ENCODE measurements at regions not wholly inside any gene's neighbourhood (a gene's known extent, or its start where the extent isn't known, plus 50 kb on each side); places are given as distances from the start of the nearest gene placed in this dataset.

GRCh38 chr2:56540467-56540866, 356.7 kb downstream of the CCDC85A start:
- H3K9me2 ChIP-seq (replicated peaks; ENCODE audit: low read depth, low read length), result no peaks in the 10 kb centered on the region
- no peak for TF ChIP-seq EZH2phosphoT487 (IDR thresholded peaks at IDR 0.05; ENCODE audit: borderline replicate concordance)
- TF ChIP-seq, protein P1, sequence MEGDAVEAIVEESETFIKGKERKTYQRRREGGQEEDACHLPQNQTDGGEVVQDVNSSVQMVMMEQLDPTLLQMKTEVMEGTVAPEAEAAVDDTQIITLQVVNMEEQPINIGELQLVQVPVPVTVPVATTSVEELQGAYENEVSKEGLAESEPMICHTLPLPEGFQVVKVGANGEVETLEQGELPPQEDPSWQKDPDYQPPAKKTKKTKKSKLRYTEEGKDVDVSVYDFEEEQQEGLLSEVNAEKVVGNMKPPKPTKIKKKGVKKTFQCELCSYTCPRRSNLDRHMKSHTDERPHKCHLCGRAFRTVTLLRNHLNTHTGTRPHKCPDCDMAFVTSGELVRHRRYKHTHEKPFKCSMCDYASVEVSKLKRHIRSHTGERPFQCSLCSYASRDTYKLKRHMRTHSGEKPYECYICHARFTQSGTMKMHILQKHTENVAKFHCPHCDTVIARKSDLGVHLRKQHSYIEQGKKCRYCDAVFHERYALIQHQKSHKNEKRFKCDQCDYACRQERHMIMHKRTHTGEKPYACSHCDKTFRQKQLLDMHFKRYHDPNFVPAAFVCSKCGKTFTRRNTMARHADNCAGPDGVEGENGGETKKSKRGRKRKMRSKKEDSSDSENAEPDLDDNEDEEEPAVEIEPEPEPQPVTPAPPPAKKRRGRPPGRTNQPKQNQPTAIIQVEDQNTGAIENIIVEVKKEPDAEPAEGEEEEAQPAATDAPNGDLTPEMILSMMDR (conservative IDR thresholded peaks at IDR 0.05; ENCODE audit: low read length), result no peak
- H3K9me3 ChIP-seq (ENCODE audit: insufficient read depth, low read depth, low read length), result no peaks in the 10 kb centered on the region; the same call in none of the 2 replicates
- H3K4me3 ChIP-seq (ENCODE audit: low read length, poor library complexity, severe bottlenecking), result no peak overlapping the region
- H2AFZ ChIP-seq (ENCODE audit: low read length), result no peak overlapping the region
- H3K36me3 ChIP-seq (ENCODE audit: insufficient read depth, low read length), result no peaks in the 10 kb centered on the region
- no peak overlapping the region for H3K9ac ChIP-seq (ENCODE audit: low read depth, low read length, poor library complexity, severe bottlenecking)
- H3K4me2 ChIP-seq (ENCODE audit: low read depth, low read length, poor library complexity, severe bottlenecking), result no peak overlapping the region
- no peaks in the 10 kb centered on the region for H3F3A ChIP-seq (ENCODE audit: low read depth)
- H3K27me3 ChIP-seq (ENCODE audit: insufficient read depth, low read length, poor library complexity, severe bottlenecking), result no peaks in the 10 kb centered on the region
- H3K4me1 ChIP-seq (ENCODE audit: insufficient read depth, low read length, poor library complexity, severe bottlenecking), result no peaks in the 10 kb centered on the region
- no peaks in the 10 kb centered on the region for H3K79me2 ChIP-seq (ENCODE audit: insufficient read depth, low read length)
- H4K20me1 ChIP-seq (ENCODE audit: insufficient read depth, low read length, poor library complexity, severe bottlenecking), result no peaks in the 10 kb centered on the region

- no peaks in the 10 kb centered on the region for H3K27me3 ChIP-seq (ENCODE audit: insufficient read depth, low read length, poor library complexity, severe bottlenecking)
- no peak overlapping the region for H2AFZ ChIP-seq (ENCODE audit: low read length)
- no peaks in the 10 kb centered on the region for H3F3A ChIP-seq (ENCODE audit: low read depth)
- no peaks in the 10 kb centered on the region for H3K9me2 ChIP-seq (replicated peaks; ENCODE audit: low read depth, low read length)
- H3K4me1 ChIP-seq (ENCODE audit: insufficient read depth, low read length, poor library complexity, severe bottlenecking), result no peaks in the 10 kb centered on the region
- TF ChIP-seq, protein P1 (conservative IDR thresholded peaks at IDR 0.05; ENCODE audit: low read length), result no peak
- TF ChIP-seq EZH2phosphoT487 (IDR thresholded peaks at IDR 0.05; ENCODE audit: borderline replicate concordance), result no peak
- no peaks in the 10 kb centered on the region for H3K36me3 ChIP-seq (ENCODE audit: insufficient read depth, low read length)
- H3K9me3 ChIP-seq (ENCODE audit: insufficient read depth, low read depth, low read length), result no peaks in the 10 kb centered on the region; the same call in none of the 2 replicates
- H4K20me1 ChIP-seq (ENCODE audit: insufficient read depth, low read length, poor library complexity, severe bottlenecking), result no peaks in the 10 kb centered on the region
- no peak overlapping the region for H3K4me2 ChIP-seq (ENCODE audit: low read depth, low read length, poor library complexity, severe bottlenecking)
- no peak overlapping the region for H3K9ac ChIP-seq (ENCODE audit: low read depth, low read length, poor library complexity, severe bottlenecking)
- no peaks in the 10 kb centered on the region for H3K79me2 ChIP-seq (ENCODE audit: insufficient read depth, low read length)
- no peak overlapping the region for H3K4me3 ChIP-seq (ENCODE audit: low read length, poor library complexity, severe bottlenecking)
These were observed 357.1 kb downstream of the CCDC85A start for GRCh38 chr2:56540916-56541315.

- no peak for TF ChIP-seq EZH2phosphoT487 (IDR thresholded peaks at IDR 0.05; ENCODE audit: borderline replicate concordance)
- TF ChIP-seq, protein P1 (conservative IDR thresholded peaks at IDR 0.05; ENCODE audit: low read length), result no peak
- H3K79me2 ChIP-seq (ENCODE audit: insufficient read depth, low read length), result no peaks in the 10 kb centered on the region
- H2AFZ ChIP-seq (ENCODE audit: low read length), result no peak overlapping the region
- no peak overlapping the region for H3K9ac ChIP-seq (ENCODE audit: low read depth, low read length, poor library complexity, severe bottlenecking)
- no peaks in the 10 kb centered on the region for H3K4me1 ChIP-seq (ENCODE audit: insufficient read depth, low read length, poor library complexity, severe bottlenecking)
- no peaks in the 10 kb centered on the region for H3K27me3 ChIP-seq (ENCODE audit: insufficient read depth, low read length, poor library complexity, severe bottlenecking)
- no peak overlapping the region for H3K4me3 ChIP-seq (ENCODE audit: low read length, poor library complexity, severe bottlenecking)
- H3K4me2 ChIP-seq (ENCODE audit: low read depth, low read length, poor library complexity, severe bottlenecking), result no peak overlapping the region
- H3F3A ChIP-seq (ENCODE audit: low read depth), result no peaks in the 10 kb centered on the region
- no peaks in the 10 kb centered on the region for H4K20me1 ChIP-seq (ENCODE audit: insufficient read depth, low read length, poor library complexity, severe bottlenecking)
- no peaks in the 10 kb centered on the region for H3K36me3 ChIP-seq (ENCODE audit: insufficient read depth, low read length)
- no peaks in the 10 kb centered on the region; the same call in 1 of the 2 replicates for H3K9me3 ChIP-seq (ENCODE audit: insufficient read depth, low read depth, low read length)
- no peaks in the 10 kb centered on the region for H3K9me2 ChIP-seq (replicated peaks; ENCODE audit: low read depth, low read length)
These were observed 358.4 kb downstream of the CCDC85A start for GRCh38 chr2:56542213-56542612.
